ENCODE measurements at regions not wholly inside any gene's neighbourhood (a gene's known extent, or its start where the extent isn't known, plus 50 kb on each side); places are given as distances from the start of the nearest gene placed in this dataset.

- Histone ChIP-seq H3K36me3 (ENCODE audit: low read depth, missing control alignments) (no peaks in the 10 kb centered on the region), H3K4me1 (no peaks in the 10 kb centered on the region), H3K9me3 (no peaks in the 10 kb centered on the region), H3K27me3 (no peaks in the 10 kb centered on the region), H3K27ac (no peak overlapping the region), H3K4me3 (no peak overlapping the region)
- DNase-seq = no peak
- 57 to 75% methylated on average over 1 to 2 of the region's 2 CpGs for WGBS, 2 donors
- intact Hi-C loops (cut with DNase I; ENCODE audit: low total_unique reads) = no loop called here
- no peak for TF ChIP-seq POLR2A (IDR thresholded peaks at IDR 0.05)
- TF ChIP-seq, protein P1, sequence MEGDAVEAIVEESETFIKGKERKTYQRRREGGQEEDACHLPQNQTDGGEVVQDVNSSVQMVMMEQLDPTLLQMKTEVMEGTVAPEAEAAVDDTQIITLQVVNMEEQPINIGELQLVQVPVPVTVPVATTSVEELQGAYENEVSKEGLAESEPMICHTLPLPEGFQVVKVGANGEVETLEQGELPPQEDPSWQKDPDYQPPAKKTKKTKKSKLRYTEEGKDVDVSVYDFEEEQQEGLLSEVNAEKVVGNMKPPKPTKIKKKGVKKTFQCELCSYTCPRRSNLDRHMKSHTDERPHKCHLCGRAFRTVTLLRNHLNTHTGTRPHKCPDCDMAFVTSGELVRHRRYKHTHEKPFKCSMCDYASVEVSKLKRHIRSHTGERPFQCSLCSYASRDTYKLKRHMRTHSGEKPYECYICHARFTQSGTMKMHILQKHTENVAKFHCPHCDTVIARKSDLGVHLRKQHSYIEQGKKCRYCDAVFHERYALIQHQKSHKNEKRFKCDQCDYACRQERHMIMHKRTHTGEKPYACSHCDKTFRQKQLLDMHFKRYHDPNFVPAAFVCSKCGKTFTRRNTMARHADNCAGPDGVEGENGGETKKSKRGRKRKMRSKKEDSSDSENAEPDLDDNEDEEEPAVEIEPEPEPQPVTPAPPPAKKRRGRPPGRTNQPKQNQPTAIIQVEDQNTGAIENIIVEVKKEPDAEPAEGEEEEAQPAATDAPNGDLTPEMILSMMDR (IDR thresholded peaks at IDR 0.05) = no peak
Observed at GRCh38 chrY:21242793-21243192, 268.3 kb upstream of the RBMY1B start.

DNA sequence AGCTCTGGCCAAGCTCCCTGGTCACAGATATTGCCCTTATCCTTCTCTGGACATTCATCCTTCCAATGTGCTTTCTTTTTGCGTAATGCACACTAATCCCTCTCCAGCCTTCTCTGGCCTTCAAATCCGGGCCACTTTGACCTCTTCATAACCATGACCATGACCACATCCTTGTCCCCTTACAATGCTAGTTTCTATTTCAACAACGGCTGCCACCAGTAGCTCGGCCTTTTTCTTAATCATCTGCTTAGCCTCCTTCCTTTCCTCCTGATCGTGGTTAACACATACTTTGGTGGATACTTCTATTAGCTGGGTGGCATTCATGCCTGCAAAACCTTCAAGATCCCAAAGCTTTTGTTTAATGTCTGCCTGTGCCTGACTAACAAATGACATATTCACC is 264.4 kb upstream of the RBMY1B start:
- Histone ChIP-seq H3K27ac (no peak overlapping the region), H3K4me1 (no peaks in the 10 kb centered on the region), H3K4me3 (no peak overlapping the region), H3K36me3 (ENCODE audit: low read depth, missing control alignments) (no peaks in the 10 kb centered on the region), H3K9me3 (no peaks in the 10 kb centered on the region), H3K27me3 (no peaks in the 10 kb centered on the region)
- no peak for DNase-seq
- WGBS, 2 donors = 57 to 77% methylated on average over 5 of the region's 5 CpGs
- intact Hi-C loops (cut with DNase I; ENCODE audit: low total_unique reads) = no loop called here
- TF ChIP-seq, protein P1 (IDR thresholded peaks at IDR 0.05) = no peak
- no peak for TF ChIP-seq POLR2A (IDR thresholded peaks at IDR 0.05)

GRCh38 chrY:21248591-21248990 is 262.5 kb upstream of the RBMY1B start:
- H3K4me1 ChIP-seq = no peaks in the 10 kb centered on the region

DNA sequence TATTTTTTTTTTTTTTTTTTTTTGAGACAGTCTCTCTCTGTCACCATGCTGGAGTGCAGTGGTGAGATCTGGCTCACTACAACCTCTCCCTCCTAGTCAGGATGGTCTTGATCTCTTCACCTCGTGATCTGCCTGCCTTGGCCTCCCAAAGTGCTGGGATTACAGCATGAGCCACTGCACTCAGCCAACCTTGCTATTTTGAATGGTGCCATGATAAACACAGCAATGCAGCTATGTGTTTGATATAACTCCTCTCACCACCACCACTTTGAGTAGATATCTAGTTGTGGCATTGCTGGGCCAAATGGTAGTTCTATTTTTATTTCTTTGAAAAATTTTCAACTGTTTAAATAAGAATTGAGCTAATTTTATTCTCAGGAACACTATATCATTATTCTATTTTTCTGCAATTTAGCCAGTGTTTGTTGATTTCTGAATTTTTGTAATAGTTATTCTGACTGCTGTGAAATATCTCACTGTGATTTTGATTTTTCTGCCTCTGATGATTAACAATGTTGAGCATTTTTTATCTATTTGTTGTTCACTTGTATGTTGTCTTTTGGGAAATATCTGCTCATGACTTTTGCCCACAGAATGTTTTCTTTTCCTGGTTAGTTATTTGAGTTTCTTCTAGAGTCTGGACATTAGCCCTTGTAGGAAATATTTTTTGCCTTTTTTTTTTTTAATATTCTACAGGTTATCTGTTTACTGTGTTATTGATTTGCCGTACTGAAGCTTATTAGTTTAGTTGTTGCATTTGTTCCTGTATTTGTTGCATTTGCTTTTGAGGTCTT is 257.5 kb upstream of the RBMY1B start:
- H3K4me1 ChIP-seq = no peaks in the 10 kb centered on the region
- intact Hi-C loops (cut with DNase I; ENCODE audit: low total_unique reads) = no loop called here
- 61 to 67% methylated on average over 1 to 2 of the region's 2 CpGs for WGBS, 2 donors
- no peak for DNase-seq
- H3K4me3 ChIP-seq = no peak overlapping the region
- H3K36me3 ChIP-seq (ENCODE audit: low read depth, missing control alignments) = no peaks in the 10 kb centered on the region
- TF ChIP-seq, protein P1 (IDR thresholded peaks at IDR 0.05) = no peak
- no peak for TF ChIP-seq POLR2A (IDR thresholded peaks at IDR 0.05)
- no peaks in the 10 kb centered on the region for H3K27me3 ChIP-seq
- no peaks in the 10 kb centered on the region for H3K9me3 ChIP-seq
- H3K27ac ChIP-seq = no peak overlapping the region

More at GRCh38 chrY:21248591-21248990, 262.5 kb upstream of the RBMY1B start:
- TF ChIP-seq, protein P1 (IDR thresholded peaks at IDR 0.05) = no peak
- no peak for TF ChIP-seq POLR2A (IDR thresholded peaks at IDR 0.05)
- H3K36me3 ChIP-seq (ENCODE audit: low read depth, missing control alignments) = no peaks in the 10 kb centered on the region
- intact Hi-C loops (cut with DNase I; ENCODE audit: low total_unique reads) = no loop called here
- no peak overlapping the region for H3K4me3 ChIP-seq
- WGBS, 2 donors = 40 to 58% methylated on average over 2 to 4 of the region's 5 CpGs
- no peaks in the 10 kb centered on the region for H3K9me3 ChIP-seq
- no peaks in the 10 kb centered on the region for H3K27me3 ChIP-seq
- DNase-seq = no peak
- H3K27ac ChIP-seq = no peak overlapping the region

DNA sequence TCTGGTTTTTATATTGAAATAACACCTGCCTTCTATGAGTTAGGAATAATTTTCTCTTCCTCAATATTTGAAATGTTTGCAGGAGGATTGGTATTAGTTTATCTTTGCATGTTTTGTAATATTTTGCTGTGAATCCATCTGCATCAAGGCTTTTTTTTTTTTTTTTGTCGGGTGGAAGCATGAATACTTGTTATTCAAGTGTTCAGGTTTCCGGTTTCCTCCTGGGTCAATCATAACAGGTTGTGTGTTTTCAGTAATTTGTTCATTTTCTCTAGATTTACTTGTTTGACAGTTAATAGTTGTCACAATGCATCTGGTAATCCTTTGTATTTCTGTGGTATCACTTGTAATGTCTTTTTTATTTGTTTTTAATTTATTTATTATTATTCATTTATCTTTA is 256.7 kb upstream of the RBMY1B start:
- Histone ChIP-seq H3K27ac (no peak overlapping the region), H3K4me1 (no peaks in the 10 kb centered on the region), H3K27me3 (no peaks in the 10 kb centered on the region), H3K4me3 (no peak overlapping the region), H3K36me3 (ENCODE audit: low read depth, missing control alignments) (no peaks in the 10 kb centered on the region), H3K9me3 (no peaks in the 10 kb centered on the region)
- intact Hi-C loops (cut with DNase I; ENCODE audit: low total_unique reads) = no loop called here
- 66 to 75% methylated on average over 2 of the region's 2 CpGs for WGBS, 2 donors
- TF ChIP-seq, protein P1 (IDR thresholded peaks at IDR 0.05) = no peak
- TF ChIP-seq POLR2A (IDR thresholded peaks at IDR 0.05) = no peak
- DNase-seq = no peak
